ENCODE measurements at regions not wholly inside any gene's neighbourhood (a gene's known extent, or its start where the extent isn't known, plus 50 kb on each side); places are given as distances from the start of the nearest gene placed in this dataset.

DNA sequence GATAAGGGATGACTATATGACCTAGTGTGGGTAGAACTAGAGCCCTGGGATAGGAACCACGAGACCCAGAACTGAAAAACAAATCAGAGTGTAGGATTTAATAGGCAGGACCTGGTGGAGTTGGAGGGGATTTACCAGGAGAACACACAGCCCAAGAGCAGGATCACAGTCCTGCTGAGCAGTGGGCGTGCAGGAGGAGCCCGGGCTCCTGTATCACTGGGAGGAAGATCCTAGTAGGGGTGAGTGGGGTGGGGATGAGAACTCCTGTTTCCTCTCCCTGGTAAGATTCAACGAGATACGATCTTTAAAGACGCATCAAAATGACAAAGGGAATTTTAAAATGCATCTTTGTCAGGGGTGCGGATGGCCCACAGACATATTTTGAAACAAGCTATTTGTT lies 220.1 kb downstream of the GALC start:
- no peaks in the 10 kb centered on the region for H3K36me3 ChIP-seq (ENCODE audit: low read depth)
- no peaks in the 10 kb centered on the region for H3K79me2 ChIP-seq (ENCODE audit: low read depth)
- H2AFZ ChIP-seq, result no peak overlapping the region
- ChIA-PET CTCF (no interaction called here), POLR2A (ENCODE audit: unreplicated experiment) (no interaction called here)
- no peaks in the 10 kb centered on the region for H3F3A ChIP-seq (ENCODE audit: insufficient read depth, low read depth)
- H3K9me2 ChIP-seq (ENCODE audit: insufficient read depth), result no peaks in the 10 kb centered on the region
- no peak for DNase-seq
- H3K4me3 ChIP-seq, result no peak overlapping the region
- no peak for TF ChIP-seq EZH2 (IDR thresholded peaks at IDR 0.05; ENCODE audit: low read depth)
- TF ChIP-seq, protein P1, sequence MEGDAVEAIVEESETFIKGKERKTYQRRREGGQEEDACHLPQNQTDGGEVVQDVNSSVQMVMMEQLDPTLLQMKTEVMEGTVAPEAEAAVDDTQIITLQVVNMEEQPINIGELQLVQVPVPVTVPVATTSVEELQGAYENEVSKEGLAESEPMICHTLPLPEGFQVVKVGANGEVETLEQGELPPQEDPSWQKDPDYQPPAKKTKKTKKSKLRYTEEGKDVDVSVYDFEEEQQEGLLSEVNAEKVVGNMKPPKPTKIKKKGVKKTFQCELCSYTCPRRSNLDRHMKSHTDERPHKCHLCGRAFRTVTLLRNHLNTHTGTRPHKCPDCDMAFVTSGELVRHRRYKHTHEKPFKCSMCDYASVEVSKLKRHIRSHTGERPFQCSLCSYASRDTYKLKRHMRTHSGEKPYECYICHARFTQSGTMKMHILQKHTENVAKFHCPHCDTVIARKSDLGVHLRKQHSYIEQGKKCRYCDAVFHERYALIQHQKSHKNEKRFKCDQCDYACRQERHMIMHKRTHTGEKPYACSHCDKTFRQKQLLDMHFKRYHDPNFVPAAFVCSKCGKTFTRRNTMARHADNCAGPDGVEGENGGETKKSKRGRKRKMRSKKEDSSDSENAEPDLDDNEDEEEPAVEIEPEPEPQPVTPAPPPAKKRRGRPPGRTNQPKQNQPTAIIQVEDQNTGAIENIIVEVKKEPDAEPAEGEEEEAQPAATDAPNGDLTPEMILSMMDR (conservative IDR thresholded peaks at IDR 0.05), result no peak
- H3K4me1 ChIP-seq (replicated peaks; ENCODE audit: insufficient read depth), result no peaks in the 10 kb centered on the region
- H3K4me2 ChIP-seq, result no peak overlapping the region
- H3K27me3 ChIP-seq (ENCODE audit: insufficient read depth, low read depth), result no peaks in the 10 kb centered on the region
- no peaks in the 10 kb centered on the region for H4K20me1 ChIP-seq (ENCODE audit: insufficient read depth)
- H3K27ac ChIP-seq, result no peak overlapping the region
- intact Hi-C loops (cut with micrococcal nuclease; ENCODE audit: unreplicated experiment), result no loop called here
- no peaks in the 10 kb centered on the region for H3K9me3 ChIP-seq (ENCODE audit: insufficient read depth, low read depth)
- BruUV-seq (replicated peaks), result no TSS peak

DNA sequence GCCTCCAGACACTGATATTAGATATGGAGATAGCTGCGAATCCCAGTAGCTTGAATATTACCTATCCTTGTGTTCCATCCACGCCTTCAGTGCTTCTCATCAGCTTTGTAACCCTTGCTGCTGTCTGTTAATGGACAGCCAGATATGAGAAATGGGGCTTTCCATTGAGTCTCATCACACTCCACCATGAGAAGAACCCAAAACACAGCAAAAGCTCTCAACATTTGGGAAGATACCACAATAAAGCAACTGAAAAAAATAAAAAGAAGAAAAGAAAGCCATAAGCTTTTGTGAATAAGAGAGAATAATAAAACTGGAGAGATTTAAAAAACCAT lies 225.4 kb downstream of the GALC start:
- H3K4me1 ChIP-seq (replicated peaks; ENCODE audit: insufficient read depth), result no peaks in the 10 kb centered on the region
- no peak overlapping the region for H2AFZ ChIP-seq
- no peaks in the 10 kb centered on the region for H3K27me3 ChIP-seq (ENCODE audit: insufficient read depth, low read depth)
- H3K4me2 ChIP-seq, result no peak overlapping the region
- ChIA-PET POLR2A (ENCODE audit: unreplicated experiment) (no interaction called here), CTCF (no interaction called here)
- intact Hi-C loops (cut with micrococcal nuclease; ENCODE audit: unreplicated experiment), result no loop called here
- DNase-seq, result no peak
- H3K79me2 ChIP-seq (ENCODE audit: low read depth), result no peaks in the 10 kb centered on the region
- no peaks in the 10 kb centered on the region for H3K36me3 ChIP-seq (ENCODE audit: low read depth)
- no peaks in the 10 kb centered on the region for H3K9me2 ChIP-seq (ENCODE audit: insufficient read depth)
- H3F3A ChIP-seq (ENCODE audit: insufficient read depth, low read depth), result no peaks in the 10 kb centered on the region
- no peaks in the 10 kb centered on the region for H3K9me3 ChIP-seq (ENCODE audit: insufficient read depth, low read depth)
- TF ChIP-seq, protein P1 (conservative IDR thresholded peaks at IDR 0.05), result no peak
- TF ChIP-seq EZH2 (IDR thresholded peaks at IDR 0.05; ENCODE audit: low read depth), result no peak
- H4K20me1 ChIP-seq (ENCODE audit: insufficient read depth), result no peaks in the 10 kb centered on the region
- no peak overlapping the region for H3K4me3 ChIP-seq
- BruUV-seq (replicated peaks), result no TSS peak
- H3K27ac ChIP-seq, result no peak overlapping the region

DNA sequence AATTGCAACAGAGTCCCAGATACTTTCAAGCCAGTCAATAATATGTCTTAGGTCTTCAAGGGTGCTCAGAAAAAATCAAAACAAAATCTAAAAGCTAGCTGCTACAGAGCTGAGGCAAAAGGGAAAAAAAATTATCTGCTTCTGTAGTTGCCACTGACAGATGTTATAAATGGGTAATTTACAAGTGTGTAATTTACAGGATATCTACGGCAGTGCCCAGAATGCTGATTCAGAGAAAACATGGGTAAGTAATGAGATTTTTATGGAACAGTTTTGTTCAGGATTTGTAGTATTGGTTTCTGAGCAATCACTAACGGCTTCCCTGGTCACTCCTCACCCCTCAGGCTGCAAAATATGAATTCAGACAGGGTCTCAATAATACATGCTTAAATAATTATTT lies 234.1 kb downstream of the GALC start:
- H3K4me2 ChIP-seq, result no peak overlapping the region

GRCh38 chr14:87756661-87757060 lies 236.3 kb downstream of the GALC start:
- no TSS peak for BruUV-seq (replicated peaks)
- CTCF ChIA-PET, result no interaction called here

More for the DNA sequence above, 234.1 kb downstream of the GALC start:
- Histone ChIP-seq H2AFZ (no peak overlapping the region), H3K4me3 (no peak overlapping the region), H3K4me1 (replicated peaks; ENCODE audit: insufficient read depth) (no peaks in the 10 kb centered on the region), H3K79me2 (ENCODE audit: low read depth) (no peaks in the 10 kb centered on the region), H3K27ac (no peak overlapping the region), H3K27me3 (ENCODE audit: insufficient read depth, low read depth) (no peaks in the 10 kb centered on the region), H3K9me2 (ENCODE audit: insufficient read depth) (no peaks in the 10 kb centered on the region), H4K20me1 (ENCODE audit: insufficient read depth) (no peaks in the 10 kb centered on the region), H3F3A (ENCODE audit: insufficient read depth, low read depth) (no peaks in the 10 kb centered on the region), H3K36me3 (ENCODE audit: low read depth) (no peaks in the 10 kb centered on the region), H3K9me3 (ENCODE audit: insufficient read depth, low read depth) (no peaks in the 10 kb centered on the region)
- POLR2A ChIA-PET (ENCODE audit: unreplicated experiment), result no interaction called here
- no peak for TF ChIP-seq EZH2 (IDR thresholded peaks at IDR 0.05; ENCODE audit: low read depth)
- intact Hi-C loops (cut with micrococcal nuclease; ENCODE audit: unreplicated experiment), result no loop called here
- CTCF ChIA-PET, result no interaction called here
- no TSS peak for BruUV-seq (replicated peaks)
- DNase-seq, result no peak

More at GRCh38 chr14:87756661-87757060, 236.3 kb downstream of the GALC start:
- Histone ChIP-seq H3K4me1 (replicated peaks; ENCODE audit: insufficient read depth) (no peaks in the 10 kb centered on the region), H2AFZ (no peak overlapping the region), H3K79me2 (ENCODE audit: low read depth) (no peaks in the 10 kb centered on the region), H3K36me3 (ENCODE audit: low read depth) (no peaks in the 10 kb centered on the region), H3K9me2 (ENCODE audit: insufficient read depth) (no peaks in the 10 kb centered on the region), H4K20me1 (ENCODE audit: insufficient read depth) (no peaks in the 10 kb centered on the region), H3K4me2 (no peak overlapping the region), H3K4me3 (no peak overlapping the region), H3K9me3 (ENCODE audit: insufficient read depth, low read depth) (no peaks in the 10 kb centered on the region), H3K27ac (no peak overlapping the region), H3F3A (ENCODE audit: insufficient read depth, low read depth) (no peaks in the 10 kb centered on the region), H3K27me3 (ENCODE audit: insufficient read depth, low read depth) (no peaks in the 10 kb centered on the region)
- intact Hi-C loops (cut with micrococcal nuclease; ENCODE audit: unreplicated experiment), result no loop called here
- TF ChIP-seq, protein P1 (conservative IDR thresholded peaks at IDR 0.05), result no peak
- TF ChIP-seq EZH2 (IDR thresholded peaks at IDR 0.05; ENCODE audit: low read depth), result no peak
- no peak for DNase-seq
- POLR2A ChIA-PET (ENCODE audit: unreplicated experiment), result no interaction called here

Measured in PC-9 (cell line).